Upper lobe of left lung (tissue), 6 donors: ENCODE measurements at regions not wholly inside any gene's neighbourhood (a gene's known extent, or its start where the extent isn't known, plus 50 kb on each side); places are given as distances from the start of the nearest gene placed in this dataset.

Source experiments
- ATAC-seq, 2 donors: fragments of 200-7000 bp; cut with Tn5 transposase; one replicate each; pipeline ENCODE4 v1.9.1; 2022; ENCODE audit warnings: mild to moderate bottlenecking in 2 of 2, moderate library complexity in 2 of 2; ENCODE audit not compliant: low FRiP score in 2 of 2
- DNase-seq, 2 donors: peaks; one replicate each; pipeline ENCODE4 v3.0.0-alpha.2; 2019 to 2020
- H3K27ac ChIP-seq, 4 donors: fragments of 200-600 bp; sonication (generic); one replicate each; pipeline ENCODE4 v1.5.1; 2016 to 2019
- H3K27me3 ChIP-seq, 4 donors: fragments of 200-600 bp; sonication (generic); one replicate each; pipeline ENCODE4 v1.5.1; 2017 to 2019
- H3K36me3 ChIP-seq, 4 donors: fragments of 200-600 bp; sonication (generic); one replicate each; pipeline ENCODE4 v1.5.1; 2016 to 2019
- H3K4me1 ChIP-seq, 4 donors: fragments of 200-600 bp; sonication (generic); one replicate each; pipeline ENCODE4 v1.5.1; 2018 to 2019
- H3K4me3 ChIP-seq, 4 donors: fragments of 200-600 bp; sonication (generic); one replicate each; pipeline ENCODE4 v1.5.1; 2017 to 2019; ENCODE audit warnings: mild to moderate bottlenecking in 2 of 4, moderate library complexity in 1 of 4
- H3K9me3 ChIP-seq, 4 donors: fragments of 200-600 bp; sonication (generic); one replicate each; pipeline ENCODE4 v1.5.1; 2018 to 2019
- CTCF ChIP-seq, 6 experiments: fragments of 450-650 bp in 4 of 6; fragments of 200-600 bp in 2 of 6; sonication (generic) in 2 of 6; IDR thresholded peaks; one replicate each; pipeline ENCODE4 v1.5.1; 2016 to 2019; ENCODE audit warnings: antibody characterized with exemption in 6 of 6
- EP300 ChIP-seq, 4 donors: sonication (generic); formaldehyde crosslinking; IDR thresholded peaks; one replicate each; pipeline ENCODE4 v1.5.1; 2017; ENCODE audit warnings: antibody characterized with exemption in 4 of 4, control low read depth in 2 of 4
- POLR2A ChIP-seq, 4 donors: fragments of 450-650 bp; IDR thresholded peaks; one replicate each; pipeline ENCODE4 v1.5.1; 2016 to 2017; ENCODE audit warnings: antibody characterized with exemption in 4 of 4, mild to moderate bottlenecking in 2 of 4
- POLR2AphosphoS5 ChIP-seq, 2 donors: sonication (generic); formaldehyde crosslinking; IDR thresholded peaks; one replicate each; pipeline ENCODE4 v1.5.1; 2017; ENCODE audit warnings: antibody characterized with exemption in 2 of 2
- WGBS, 2 donors: methylation state at CpG; one replicate each; pipeline ENCODE4 v1.1.5; 2017 to 2018; 5-methylcytosine and 5-hydroxymethylcytosine counted together
- donor health status: DM: no; HTN: no; CAD: no; lungs with moderate emphysema.
- donor health status: DM: no; HTN: yes; CAD: no; lungs with severe emphysema.

GRCh38 chr15:61318301-61318700 is 89.2 kb upstream of the RORA start:
- H3K4me1 ChIP-seq = no peaks in the 10 kb centered on the region
- WGBS, 2 donors = 57 to 81% methylated on average over 6 of the region's 6 CpGs
- no peak overlapping the region for H3K4me3 ChIP-seq
- TF ChIP-seq POLR2A (IDR thresholded peaks at IDR 0.05) = no peak
- no peak for TF ChIP-seq EP300 (IDR thresholded peaks at IDR 0.05)
- no peak for TF ChIP-seq CTCF (IDR thresholded peaks at IDR 0.05)
- TF ChIP-seq POLR2AphosphoS5 (IDR thresholded peaks at IDR 0.05) = no peak
- no peaks in the 10 kb centered on the region for H3K36me3 ChIP-seq
- ATAC-seq = no peak
- no peak overlapping the region for H3K27ac ChIP-seq
- no peaks in the 10 kb centered on the region for H3K27me3 ChIP-seq
- no peak for DNase-seq
- H3K9me3 ChIP-seq = no peaks in the 10 kb centered on the region

- WGBS, 2 donors = 96% methylated on average over 6 of the region's 6 CpGs; no CpG with 5 or more reads in 1 of the 2 donors
- Histone ChIP-seq H3K9me3 (no peaks in the 10 kb centered on the region), H3K27me3 (no peaks in the 10 kb centered on the region), H3K27ac (no peak overlapping the region), H3K36me3 (no peaks in the 10 kb centered on the region), H3K4me1 (no peaks in the 10 kb centered on the region), H3K4me3 (no peak overlapping the region)
- ATAC-seq (no peak), DNase-seq (no peak)
- TF ChIP-seq POLR2AphosphoS5 (IDR thresholded peaks at IDR 0.05) (no peak), EP300 (IDR thresholded peaks at IDR 0.05) (no peak), POLR2A (IDR thresholded peaks at IDR 0.05) (no peak), CTCF (IDR thresholded peaks at IDR 0.05) (no peak)
These were observed 86.4 kb upstream of the RORA start for GRCh38 chr15:61315471-61315870.

GRCh38 chr15:61314427-61314826 is 85.3 kb upstream of the RORA start:
- no peaks in the 10 kb centered on the region for H3K27me3 ChIP-seq
- H3K4me3 ChIP-seq = no peak overlapping the region
- DNase-seq (no peak), ATAC-seq (no peak)
- H3K4me1 ChIP-seq = no peaks in the 10 kb centered on the region
- no peak overlapping the region for H3K27ac ChIP-seq
- H3K9me3 ChIP-seq = no peaks in the 10 kb centered on the region
- TF ChIP-seq POLR2A (IDR thresholded peaks at IDR 0.05) (no peak), EP300 (IDR thresholded peaks at IDR 0.05) (no peak), CTCF (IDR thresholded peaks at IDR 0.05) (no peak), POLR2AphosphoS5 (IDR thresholded peaks at IDR 0.05) (no peak)
- no peaks in the 10 kb centered on the region for H3K36me3 ChIP-seq

- no peak overlapping the region for H3K4me3 ChIP-seq
- H3K27me3 ChIP-seq = no peaks in the 10 kb centered on the region
- H3K36me3 ChIP-seq = no peaks in the 10 kb centered on the region
- H3K9me3 ChIP-seq = no peaks in the 10 kb centered on the region
- no peak overlapping the region for H3K27ac ChIP-seq
- TF ChIP-seq POLR2A (IDR thresholded peaks at IDR 0.05) (no peak), EP300 (IDR thresholded peaks at IDR 0.05) (no peak), CTCF (IDR thresholded peaks at IDR 0.05) (no peak), POLR2AphosphoS5 (IDR thresholded peaks at IDR 0.05) (no peak)
- no peaks in the 10 kb centered on the region for H3K4me1 ChIP-seq
- ATAC-seq (no peak), DNase-seq (no peak)
- WGBS, 2 donors = 61 to 74% methylated on average over 5 of the region's 5 CpGs
These were observed 80.5 kb upstream of the RORA start for GRCh38 chr15:61309617-61310016.

GRCh38 chr15:61309031-61309511 is 80.0 kb upstream of the RORA start:
- TF ChIP-seq CTCF (IDR thresholded peaks at IDR 0.05) (no peak), POLR2A (IDR thresholded peaks at IDR 0.05) (no peak), POLR2AphosphoS5 (IDR thresholded peaks at IDR 0.05) (no peak), EP300 (IDR thresholded peaks at IDR 0.05) (no peak)
- 56 to 59% methylated on average over 7 of the region's 7 CpGs for WGBS, 2 donors

More at GRCh38 chr15:61309031-61309511, 80.0 kb upstream of the RORA start:
- H3K27me3 ChIP-seq = no peaks in the 10 kb centered on the region
- no peaks in the 10 kb centered on the region for H3K4me1 ChIP-seq
- H3K36me3 ChIP-seq = no peaks in the 10 kb centered on the region
- H3K9me3 ChIP-seq = no peaks in the 10 kb centered on the region
- DNase-seq (no peak), ATAC-seq (no peak)
- H3K27ac ChIP-seq = no peak overlapping the region
- no peak overlapping the region for H3K4me3 ChIP-seq
